ENCODE measurements at regions not wholly inside any gene's neighbourhood (a gene's known extent, or its start where the extent isn't known, plus 50 kb on each side); places are given as distances from the start of the nearest gene placed in this dataset.

- TF ChIP-seq CTCF (IDR thresholded peaks at IDR 0.05; ENCODE audit: low read depth, low read length, poor library complexity, severe bottlenecking), result no peak
- no peak for TF ChIP-seq EZH2phosphoT487 (IDR thresholded peaks at IDR 0.05; ENCODE audit: borderline replicate concordance, low read length)
Observed at GRCh38 chr18:8984131-8984721, 118.3 kb upstream of the NDUFV2 start.
